NB4 (cell line): ENCODE measurements at regions not wholly inside any gene's neighbourhood (a gene's known extent, or its start where the extent isn't known, plus 50 kb on each side); places are given as distances from the start of the nearest gene placed in this dataset.

Source experiments
- DNase-seq: peaks from one replicate; pipeline ENCODE4 v3.0.0; 2010; ENCODE audit warnings: low read depth
- H3K4me3 ChIP-seq: one replicate; pipeline ENCODE4 v1.5.1; 2011; ENCODE audit warnings: mild to moderate bottlenecking, low read depth, low read length, moderate library complexity
- CTCF ChIP-seq: IDR thresholded peaks from one replicate; pipeline ENCODE4 v1.5.1; 2012; ENCODE audit warnings: low read depth, low read length
- MAX ChIP-seq: IDR thresholded peaks from 2 replicates; pipeline ENCODE4 v1.6.1; 2011; ENCODE audit warnings: low read depth, low read length
- MYC ChIP-seq: IDR thresholded peaks from 2 replicates; pipeline ENCODE4 v1.6.1; 2011; ENCODE audit warnings: low read depth, low read length
- POLR2A ChIP-seq: IDR thresholded peaks from 2 replicates; pipeline ENCODE4 v1.6.1; 2011; ENCODE audit warnings: mild to moderate bottlenecking; ENCODE audit not compliant: insufficient read length; ENCODE audit errors: extremely low read depth

GRCh38 chr3:80234706-80235105, 466.9 kb upstream of the ROBO1 start:
- no peak overlapping the region for H3K4me3 ChIP-seq
- TF ChIP-seq CTCF (no peak), MAX (no peak), POLR2A (no peak), MYC (no peak)
- no peak for DNase-seq

DNA sequence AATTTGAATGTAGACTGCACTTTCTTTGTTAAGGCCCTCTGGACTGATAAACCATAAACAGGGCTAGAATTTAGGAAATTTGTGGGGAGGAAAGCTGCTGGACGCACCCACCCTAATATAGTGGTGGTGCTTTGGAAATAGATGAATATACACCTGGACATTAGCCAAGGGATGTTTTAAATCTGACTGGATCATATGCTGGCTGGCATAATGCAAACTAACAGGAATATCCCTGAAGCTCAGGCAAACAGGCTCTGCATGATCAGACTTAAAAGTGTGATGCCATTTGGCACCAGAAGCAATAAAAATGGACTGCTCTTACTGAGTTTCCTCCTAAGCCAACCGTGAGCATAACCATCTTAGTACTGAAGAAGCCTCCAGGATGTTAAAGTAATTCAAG, 465.8 kb upstream of the ROBO1 start:
- H3K4me3 ChIP-seq, result no peak overlapping the region
- TF ChIP-seq MAX (no peak), MYC (no peak), CTCF (no peak), POLR2A (no peak)
- no peak for DNase-seq

- H3K4me3 ChIP-seq, result no peak overlapping the region
- TF ChIP-seq MAX (no peak), MYC (no peak), CTCF (no peak), POLR2A (no peak)
- DNase-seq, result peak; percentile 1
These were observed 465.0 kb upstream of the ROBO1 start for GRCh38 chr3:80232760-80233159.

DNA sequence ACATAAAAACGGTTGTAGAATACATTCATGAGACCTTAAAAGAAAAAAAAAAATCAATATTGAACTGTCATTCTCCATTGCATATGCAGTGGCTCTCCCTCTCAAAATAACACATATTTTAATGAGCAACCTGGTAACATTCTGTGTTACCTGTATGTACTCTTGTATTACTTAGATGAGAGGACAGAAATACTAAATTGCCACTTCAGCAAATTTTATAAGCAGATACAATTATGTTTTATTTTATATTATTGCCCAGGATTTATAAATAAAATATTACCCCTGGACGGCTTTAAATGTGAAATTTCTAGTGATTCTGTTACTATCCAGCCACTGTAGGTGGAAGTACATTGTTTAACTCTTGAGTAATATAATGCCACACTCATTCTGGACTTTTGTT, 463.2 kb upstream of the ROBO1 start:
- H3K4me3 ChIP-seq, result no peak overlapping the region
- no peak for TF ChIP-seq POLR2A
- TF ChIP-seq MYC, result no peak
- TF ChIP-seq CTCF, result no peak
- no peak for TF ChIP-seq MAX
- no peak for DNase-seq

GRCh38 chr3:80227216-80227615, 459.4 kb upstream of the ROBO1 start:
- TF ChIP-seq MAX (no peak), CTCF (no peak), MYC (no peak), POLR2A (no peak)
- no peak overlapping the region for H3K4me3 ChIP-seq
- DNase-seq, result no peak

DNA sequence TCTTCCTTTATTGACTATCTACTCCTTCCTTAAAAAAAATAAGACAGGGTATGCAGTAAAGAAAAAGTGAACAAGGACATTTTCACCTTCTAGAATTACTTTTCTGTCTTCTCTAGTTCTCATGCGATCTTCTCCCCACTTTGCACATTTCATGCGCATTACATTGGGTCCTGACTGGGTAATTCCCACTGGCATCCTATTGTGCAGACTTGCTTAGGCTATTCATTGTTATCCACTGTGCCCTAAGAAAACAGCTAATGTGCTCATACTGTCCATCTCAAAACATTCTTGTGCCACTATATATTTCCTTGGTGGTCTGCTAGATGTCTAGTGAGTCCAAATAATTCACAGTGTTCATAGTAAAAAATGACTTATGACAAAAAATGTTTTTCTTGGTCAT, 447.4 kb upstream of the ROBO1 start:
- DNase-seq, result no peak
- no peak overlapping the region for H3K4me3 ChIP-seq

More for the DNA sequence above, 447.4 kb upstream of the ROBO1 start:
- TF ChIP-seq CTCF, result no peak
- no peak for TF ChIP-seq MAX
- no peak for TF ChIP-seq POLR2A
- TF ChIP-seq MYC, result no peak
